Activated naive CD4-positive, alpha-beta T cell treated with anti-CD3 and anti-CD28 coated beads for 36 hours (primary cell): ENCODE measurements at regions not wholly inside any gene's neighbourhood (a gene's known extent, or its start where the extent isn't known, plus 50 kb on each side); places are given as distances from the start of the nearest gene placed in this dataset.
A peak's percentile ranks its signal among the peaks of the same experiment; 100 is the strongest.
"Not testable (repeated sequence)": the region's sequence is repeated elsewhere in the genome, so short reads cannot be mapped to it uniquely, and the experiment has no call there.

Source experiments
- CTCF ChIA-PET: fragments of 350-600 bp; sonication (Branson Sonifier 250); formaldehyde crosslinking; loops from one replicate; lab custom pipeline; 2021; ENCODE audit warnings: antibody characterized with exemption; lab: Charles Lee
- DNase-seq: peaks from one replicate; pipeline ENCODE4 v3.0.0-alpha.2; 2020
- H3K27ac Mint-ChIP-seq: one replicate; pipeline ENCODE4 v1.8.0; 2021; ENCODE audit warnings: mild to moderate bottlenecking, mixed read lengths
- H3K27me3 Mint-ChIP-seq: one replicate; pipeline ENCODE4 v1.8.0; 2021; ENCODE audit warnings: low read depth, mixed read lengths
- H3K36me3 Mint-ChIP-seq: one replicate; pipeline ENCODE4 v1.8.0; 2021; ENCODE audit warnings: low read depth, mixed read lengths
- H3K4me1 Mint-ChIP-seq: one replicate; pipeline ENCODE4 v1.8.0; 2021; ENCODE audit warnings: low read depth, mixed read lengths
- H3K4me3 Mint-ChIP-seq: one replicate; pipeline ENCODE4 v1.8.0; 2021; ENCODE audit warnings: mild to moderate bottlenecking, moderate library complexity, mixed read lengths
- H3K9me3 Mint-ChIP-seq: one replicate; pipeline ENCODE4 v1.8.0; 2021; ENCODE audit warnings: mixed read lengths
- intact Hi-C: fragments of 100-400 bp; cut with micrococcal nuclease; formaldehyde crosslinking; loops from one replicate; pipeline ENCODE4 v1.15.1; 2023

DNA sequence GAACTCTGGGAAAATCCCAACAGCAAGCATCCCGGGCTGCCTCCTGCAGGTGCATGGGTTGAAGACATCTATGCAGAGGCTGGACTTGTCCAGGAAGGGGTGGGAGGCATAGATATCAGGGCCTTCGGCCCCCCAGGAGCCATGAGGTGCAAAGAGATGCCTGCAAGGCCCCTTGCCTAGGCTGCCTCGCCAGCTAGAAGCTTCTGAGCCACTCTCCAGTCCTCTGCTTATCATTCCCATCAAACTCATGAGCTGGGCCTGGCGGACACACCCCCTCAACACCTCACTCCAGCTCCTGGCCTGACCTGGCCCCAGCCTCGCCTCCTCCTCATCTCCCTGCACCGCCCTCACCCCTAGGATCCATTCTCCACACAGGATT lies 152.4 kb upstream of the PTPN1 start:
- DNase-seq = no peak
- no peaks in the 10 kb centered on the region for H3K9me3 Mint-ChIP-seq
- no peaks in the 10 kb centered on the region for H3K27me3 Mint-ChIP-seq
- no peak overlapping the region for H3K27ac Mint-ChIP-seq
- H3K4me3 Mint-ChIP-seq = no peak overlapping the region
- no peaks in the 10 kb centered on the region for H3K4me1 Mint-ChIP-seq
- intact Hi-C loops = no loop called here
- H3K36me3 Mint-ChIP-seq = no peaks in the 10 kb centered on the region
- CTCF ChIA-PET = interaction anchor here (0.7 kb wide), 1 partner anchor 21 kb away, joined by 3 read pairs; no protein-coding TSS in a partner anchor

DNA sequence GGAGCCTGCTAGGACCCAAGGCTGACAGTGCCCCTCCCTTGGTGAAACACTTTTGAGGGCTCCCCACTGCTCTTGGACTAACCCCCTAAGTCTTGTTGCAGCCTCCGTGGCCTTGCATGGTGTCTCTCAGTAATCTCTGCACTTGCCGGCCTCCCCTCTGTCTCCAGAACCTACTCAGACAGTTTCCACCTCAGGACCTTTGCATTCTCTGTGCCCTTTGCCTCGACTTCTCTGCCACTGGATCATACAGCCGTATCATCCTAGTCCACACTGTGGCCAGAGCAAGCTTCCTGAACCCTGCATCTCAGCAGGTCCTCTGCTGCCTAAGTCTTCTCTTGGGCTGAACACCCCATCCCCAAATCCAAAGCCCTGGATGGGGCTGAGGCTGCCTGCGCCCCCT lies 152.0 kb upstream of the PTPN1 start:
- Mint-ChIP-seq H3K4me3 (no peak overlapping the region), H3K4me1 (no peaks in the 10 kb centered on the region), H3K27ac (no peak overlapping the region), H3K36me3 (no peaks in the 10 kb centered on the region), H3K27me3 (no peaks in the 10 kb centered on the region), H3K9me3 (no peaks in the 10 kb centered on the region)
- CTCF ChIA-PET = interaction anchor here (0.7 kb wide), 1 partner anchor 20 kb away, joined by 3 read pairs; no protein-coding TSS in a partner anchor
- no peak for DNase-seq
- intact Hi-C loops = no loop called here

DNA sequence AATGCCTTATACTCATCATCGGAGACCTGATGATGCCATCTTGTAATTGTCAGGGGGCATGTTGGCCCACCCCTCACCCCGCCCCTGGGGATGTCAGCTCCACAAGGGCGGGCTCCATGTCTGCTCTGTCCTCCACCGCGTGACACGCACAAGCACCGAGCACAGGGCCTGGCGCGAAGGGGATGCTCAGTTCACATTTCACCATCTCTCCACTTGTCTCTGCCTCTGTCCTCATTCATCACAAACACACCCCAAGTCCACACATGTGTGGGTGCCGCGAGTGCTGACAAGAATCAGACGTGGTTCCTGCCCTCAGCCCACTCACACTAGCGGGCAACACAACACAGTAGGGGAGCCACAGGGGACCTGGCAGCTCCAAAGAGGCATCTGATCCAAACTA lies 151.2 kb upstream of the PTPN1 start:
- no peak overlapping the region for H3K27ac Mint-ChIP-seq
- CTCF ChIA-PET = no interaction called here
- no peaks in the 10 kb centered on the region for H3K4me1 Mint-ChIP-seq

DNA sequence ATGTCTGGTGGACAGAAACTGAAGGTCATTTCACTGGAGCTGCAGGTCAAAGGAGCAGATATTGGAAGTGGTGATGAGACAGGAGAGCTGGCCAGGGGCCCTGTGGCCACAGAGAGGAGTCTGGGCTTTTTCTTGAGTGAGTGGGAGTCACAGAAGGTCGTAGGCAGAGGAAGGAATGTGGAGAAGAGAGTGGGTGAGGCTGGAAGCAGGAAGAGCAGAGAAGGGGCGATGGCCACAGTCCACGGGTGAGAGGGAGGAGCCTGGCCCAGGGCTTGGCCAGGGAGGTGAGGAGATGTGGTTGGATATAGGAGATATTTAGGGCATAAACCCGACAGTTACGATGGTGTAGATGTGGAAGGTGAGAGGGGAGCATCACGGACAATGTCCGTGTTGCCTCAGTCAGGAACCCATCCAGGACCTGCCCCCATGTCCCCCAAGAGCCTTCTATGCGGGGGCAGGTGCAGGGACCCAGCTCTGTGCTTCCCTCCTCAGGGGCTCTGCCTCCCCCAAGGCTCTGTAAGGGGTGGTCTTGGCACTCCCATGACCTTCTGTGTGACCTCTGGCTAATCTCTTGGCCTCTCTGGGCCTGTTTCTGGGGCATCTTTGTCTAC lies 150.5 kb upstream of the PTPN1 start:
- no peak overlapping the region for H3K27ac Mint-ChIP-seq
- no peaks in the 10 kb centered on the region for H3K27me3 Mint-ChIP-seq
- DNase-seq = no peak
- no peak overlapping the region for H3K4me3 Mint-ChIP-seq
- CTCF ChIA-PET = no interaction called here
- no peaks in the 10 kb centered on the region for H3K4me1 Mint-ChIP-seq
- intact Hi-C loops = no loop called here
- H3K36me3 Mint-ChIP-seq = no peaks in the 10 kb centered on the region
- no peaks in the 10 kb centered on the region for H3K9me3 Mint-ChIP-seq

More for the DNA sequence above, 151.2 kb upstream of the PTPN1 start:
- H3K9me3 Mint-ChIP-seq = no peaks in the 10 kb centered on the region
- H3K27me3 Mint-ChIP-seq = no peaks in the 10 kb centered on the region
- H3K4me3 Mint-ChIP-seq = no peak overlapping the region
- intact Hi-C loops = no loop called here
- DNase-seq = no peak
- no peaks in the 10 kb centered on the region for H3K36me3 Mint-ChIP-seq

DNA sequence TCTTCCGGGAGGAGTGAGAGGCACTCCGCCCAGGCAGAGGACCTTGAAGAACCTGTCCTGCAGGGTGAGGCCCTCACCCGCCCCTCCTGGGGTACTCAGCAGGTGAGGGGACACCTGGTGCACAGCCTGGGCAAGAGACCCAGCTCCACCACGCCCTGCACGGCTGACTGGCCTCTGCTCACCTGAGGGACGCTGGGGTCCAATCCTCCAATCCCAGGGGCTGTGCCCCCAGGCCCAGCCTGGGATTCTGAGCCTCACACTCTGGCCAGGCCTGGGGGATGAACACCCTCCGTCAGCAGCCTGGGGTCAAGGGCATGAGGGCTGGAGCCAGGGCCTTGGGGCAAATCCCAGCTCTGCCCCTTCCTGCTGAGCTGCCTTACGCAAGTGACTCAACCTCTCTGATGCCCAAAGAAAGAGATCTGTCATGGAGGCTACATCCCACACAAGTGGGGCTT lies 149.9 kb upstream of the PTPN1 start:
- CTCF ChIA-PET = no interaction called here
- Mint-ChIP-seq H3K27me3 (no peaks in the 10 kb centered on the region), H3K36me3 (no peaks in the 10 kb centered on the region), H3K4me1 (no peaks in the 10 kb centered on the region), H3K4me3 (no peak overlapping the region), H3K9me3 (no peaks in the 10 kb centered on the region), H3K27ac (no peak overlapping the region)
- intact Hi-C loops = no loop called here
- no peak for DNase-seq

DNA sequence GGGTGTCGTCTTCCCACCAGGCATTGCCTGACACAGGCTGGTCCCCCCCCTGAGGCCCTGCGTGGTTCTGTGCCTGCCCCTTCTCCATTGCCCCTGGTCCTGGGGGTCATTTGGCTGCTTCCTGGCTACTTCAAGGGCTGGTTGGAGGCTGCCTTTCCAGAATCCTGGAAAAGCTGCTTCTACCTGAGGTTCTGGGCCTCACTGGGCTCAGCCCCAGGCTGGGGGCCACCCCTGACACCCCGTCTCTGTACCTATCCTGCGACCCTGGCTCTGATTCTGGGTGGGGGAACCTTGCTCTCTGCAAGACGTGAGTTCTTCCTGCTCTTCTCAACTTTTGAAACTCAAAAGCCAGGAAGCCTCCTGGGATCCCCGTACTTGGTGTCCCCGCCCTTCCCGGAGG lies 149.3 kb upstream of the PTPN1 start:
- Mint-ChIP-seq H3K27me3 (no peaks in the 10 kb centered on the region), H3K27ac (no peak overlapping the region), H3K9me3 (no peaks in the 10 kb centered on the region), H3K4me3 (no peak overlapping the region), H3K36me3 (no peaks in the 10 kb centered on the region), H3K4me1 (no peaks in the 10 kb centered on the region)
- DNase-seq = no peak
- CTCF ChIA-PET = no interaction called here
- intact Hi-C loops = no loop called here

DNA sequence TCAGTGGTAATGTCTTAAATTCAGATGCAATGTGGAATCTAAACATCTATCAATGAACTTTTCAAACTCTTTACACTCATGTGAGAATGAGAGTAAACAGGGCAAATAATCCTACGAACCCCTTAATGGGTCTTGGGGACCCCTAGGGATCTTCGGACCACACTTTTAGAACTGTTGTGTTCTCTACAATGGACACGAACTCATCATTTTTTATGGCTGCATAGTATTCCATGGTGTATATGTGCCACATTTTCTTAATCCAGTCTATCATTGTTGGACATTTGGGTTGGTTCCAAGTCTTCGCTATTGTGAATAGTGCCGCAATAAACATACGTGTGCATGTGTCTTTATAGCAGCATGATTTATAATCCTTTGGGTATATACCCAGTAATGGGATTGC lies 148.0 kb upstream of the PTPN1 start:
- DNase-seq, H3K4me1 Mint-ChIP-seq, H3K27me3 Mint-ChIP-seq, H3K4me3 Mint-ChIP-seq, intact Hi-C loops, CTCF ChIA-PET, H3K36me3 Mint-ChIP-seq, H3K27ac Mint-ChIP-seq, H3K9me3 Mint-ChIP-seq: not testable (repeated sequence)

DNA sequence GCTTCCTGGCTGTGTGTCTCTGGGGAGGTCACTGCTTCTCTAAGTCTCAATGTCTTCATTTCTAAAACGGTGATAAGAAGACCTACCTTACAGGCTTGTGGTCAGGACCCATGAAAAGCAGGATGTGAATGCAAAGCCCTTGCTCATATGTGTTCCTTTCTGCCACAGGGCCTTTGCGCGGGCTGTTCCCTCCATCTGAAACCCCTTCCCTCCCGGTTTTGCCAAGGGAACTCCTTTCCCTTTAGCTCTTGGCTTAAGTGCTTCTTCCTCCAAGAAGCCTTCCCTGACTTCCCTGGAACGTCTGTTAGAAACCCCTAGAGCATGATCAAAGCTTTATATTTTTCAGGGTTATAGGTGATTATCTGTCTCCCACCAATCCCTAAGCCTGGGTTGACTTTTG lies 147.2 kb upstream of the PTPN1 start:
- no peak for DNase-seq
- intact Hi-C loops = no loop called here
- H3K9me3 Mint-ChIP-seq = no peaks in the 10 kb centered on the region
- H3K4me3 Mint-ChIP-seq = no peak overlapping the region
- H3K4me1 Mint-ChIP-seq = peaks cover 5% of the 10 kb centered on the region
- H3K27me3 Mint-ChIP-seq = no peaks in the 10 kb centered on the region
- no peak overlapping the region for H3K27ac Mint-ChIP-seq
- CTCF ChIA-PET = no interaction called here
- no peaks in the 10 kb centered on the region for H3K36me3 Mint-ChIP-seq

DNA sequence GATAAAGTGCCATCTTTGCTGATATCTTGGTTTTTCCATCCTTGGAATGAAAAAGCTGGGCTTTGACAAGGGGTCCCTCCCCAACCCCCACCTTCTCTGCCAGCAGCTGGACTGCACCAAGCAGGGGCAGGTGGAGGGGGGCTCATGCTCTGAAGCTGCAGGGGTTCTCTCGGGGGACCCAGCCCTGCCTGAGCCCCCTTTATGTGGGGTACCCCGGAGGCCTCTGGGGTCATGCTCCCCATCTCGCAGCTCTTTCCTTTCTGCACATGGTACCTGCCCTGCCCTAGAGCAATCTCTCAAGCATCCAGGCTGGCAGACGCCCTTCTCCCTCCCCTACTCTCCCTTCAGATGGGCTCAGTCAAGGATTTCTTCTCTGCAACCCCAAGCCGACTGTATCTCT lies 146.7 kb upstream of the PTPN1 start:
- CTCF ChIA-PET = interaction anchor here (1.0 kb wide), 1 partner anchor 386 kb away, joined by 4 read pairs; no protein-coding TSS in a partner anchor
- peaks cover 5% of the 10 kb centered on the region for H3K4me1 Mint-ChIP-seq
- no peaks in the 10 kb centered on the region for H3K27me3 Mint-ChIP-seq
- no peak overlapping the region for H3K27ac Mint-ChIP-seq
- intact Hi-C loops = no loop called here
- no peak overlapping the region for H3K4me3 Mint-ChIP-seq
- DNase-seq = no peak
- no peaks in the 10 kb centered on the region for H3K9me3 Mint-ChIP-seq
- H3K36me3 Mint-ChIP-seq = no peaks in the 10 kb centered on the region

DNA sequence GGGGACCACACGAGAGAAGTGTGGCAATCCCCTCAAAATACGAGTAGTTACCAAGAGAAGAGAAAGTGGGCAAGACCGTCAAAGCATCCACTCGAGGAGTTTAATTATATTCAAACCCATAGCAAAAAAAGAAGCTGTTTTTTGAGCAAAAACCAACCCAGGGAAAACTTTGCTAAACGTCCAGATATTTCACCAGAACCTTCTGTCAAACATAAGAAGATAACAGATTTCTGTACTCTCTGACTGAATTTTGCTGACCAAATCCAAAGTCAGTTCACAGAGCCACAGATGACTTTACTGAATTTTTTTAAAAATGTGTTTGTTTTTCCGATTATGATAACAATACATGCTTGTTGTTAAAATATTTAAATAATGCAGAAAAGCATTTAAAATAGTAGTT lies 145.6 kb upstream of the PTPN1 start:
- H3K27ac Mint-ChIP-seq = no peak overlapping the region
- peaks cover 2% of the 10 kb centered on the region for H3K27me3 Mint-ChIP-seq
- no peak for DNase-seq
- H3K9me3 Mint-ChIP-seq = no peaks in the 10 kb centered on the region
- CTCF ChIA-PET = interaction anchor here (1.0 kb wide), 1 partner anchor 385 kb away, joined by 4 read pairs; no protein-coding TSS in a partner anchor
- H3K36me3 Mint-ChIP-seq = no peaks in the 10 kb centered on the region
- peaks cover 5% of the 10 kb centered on the region for H3K4me1 Mint-ChIP-seq
- intact Hi-C loops = no loop called here
- H3K4me3 Mint-ChIP-seq = no peak overlapping the region

DNA sequence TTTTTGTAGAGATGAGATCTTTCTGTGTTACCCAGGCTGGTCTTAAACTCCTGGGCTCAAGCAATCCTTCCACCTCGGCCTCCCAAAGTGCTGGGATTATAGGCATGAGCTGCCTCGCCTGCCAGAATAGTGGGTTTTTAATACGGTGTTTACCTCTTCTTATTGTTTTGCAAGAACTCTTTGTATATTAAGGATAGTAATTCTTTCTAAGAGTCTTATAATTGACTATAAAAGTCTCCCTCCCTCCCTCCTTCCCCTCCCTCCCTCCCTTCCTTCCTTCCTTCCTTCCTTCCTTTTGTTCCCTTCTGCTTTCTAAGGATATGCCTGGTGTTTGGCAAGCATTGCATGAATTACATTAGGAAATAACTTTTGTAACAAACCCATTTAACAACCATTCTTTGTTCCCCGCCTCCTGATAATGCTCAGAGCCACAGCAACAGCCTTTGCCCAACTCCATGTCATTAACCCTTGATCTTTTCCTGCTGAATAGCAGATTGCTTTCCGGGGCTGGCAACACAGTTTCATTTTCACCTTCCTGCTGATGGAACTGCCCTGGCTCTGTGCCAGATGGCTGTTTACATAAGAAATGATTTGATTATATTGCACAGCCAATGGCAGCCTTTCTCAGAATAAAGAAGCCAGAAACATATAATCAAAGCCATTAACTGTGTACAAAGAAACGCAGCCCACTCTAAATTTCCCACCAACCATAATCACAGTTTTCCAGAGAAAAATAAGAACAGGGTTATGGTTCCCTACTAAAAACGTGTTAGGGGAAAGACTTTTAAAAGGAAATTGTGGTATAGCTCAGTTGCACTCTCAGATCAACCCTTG lies 143.7 kb upstream of the PTPN1 start:
- Mint-ChIP-seq H3K27ac (no peak overlapping the region), H3K4me1 (peaks cover 5% of the 10 kb centered on the region), H3K36me3 (no peaks in the 10 kb centered on the region), H3K9me3 (no peaks in the 10 kb centered on the region), H3K4me3 (no peak overlapping the region), H3K27me3 (peaks cover 2% of the 10 kb centered on the region)
- CTCF ChIA-PET = no interaction called here
- intact Hi-C loops = no loop called here
- DNase-seq = peak; percentile 51

DNA sequence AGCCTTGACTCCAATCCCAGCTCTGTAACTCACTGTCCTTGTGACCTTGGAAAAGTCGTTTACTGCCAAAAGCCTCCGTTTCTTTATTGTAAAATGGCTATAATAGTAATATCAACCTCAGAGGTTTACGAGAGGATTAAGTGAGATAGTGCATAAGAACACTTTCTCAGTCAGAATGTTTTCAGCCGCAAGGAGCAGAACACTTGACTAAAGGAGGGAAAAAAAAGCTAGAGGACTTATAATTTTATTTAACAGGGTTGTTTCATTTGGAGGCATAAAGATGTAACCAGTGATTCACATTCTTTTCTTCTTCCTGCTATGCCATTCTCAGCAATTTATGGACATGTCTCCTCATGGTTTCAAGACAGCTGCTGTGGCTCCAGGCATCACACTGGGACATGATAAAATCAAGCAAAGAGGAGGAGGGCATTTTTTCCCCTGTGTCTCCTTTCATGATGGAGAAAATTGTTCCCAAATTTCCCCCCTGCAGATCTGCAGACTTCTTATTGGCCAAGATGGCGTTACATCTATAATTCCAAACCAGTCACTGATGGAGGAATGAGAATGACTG lies 143.0 kb upstream of the PTPN1 start:
- Mint-ChIP-seq H3K36me3 (no peaks in the 10 kb centered on the region), H3K27me3 (peaks cover 2% of the 10 kb centered on the region), H3K27ac (no peak overlapping the region), H3K4me3 (no peak overlapping the region), H3K4me1 (peaks cover 5% of the 10 kb centered on the region), H3K9me3 (no peaks in the 10 kb centered on the region)
- CTCF ChIA-PET = no interaction called here
- intact Hi-C loops = no loop called here
- DNase-seq = no peak
